ENCODE measurements at regions not wholly inside any gene's neighbourhood (a gene's known extent, or its start where the extent isn't known, plus 50 kb on each side); places are given as distances from the start of the nearest gene placed in this dataset.

DNA sequence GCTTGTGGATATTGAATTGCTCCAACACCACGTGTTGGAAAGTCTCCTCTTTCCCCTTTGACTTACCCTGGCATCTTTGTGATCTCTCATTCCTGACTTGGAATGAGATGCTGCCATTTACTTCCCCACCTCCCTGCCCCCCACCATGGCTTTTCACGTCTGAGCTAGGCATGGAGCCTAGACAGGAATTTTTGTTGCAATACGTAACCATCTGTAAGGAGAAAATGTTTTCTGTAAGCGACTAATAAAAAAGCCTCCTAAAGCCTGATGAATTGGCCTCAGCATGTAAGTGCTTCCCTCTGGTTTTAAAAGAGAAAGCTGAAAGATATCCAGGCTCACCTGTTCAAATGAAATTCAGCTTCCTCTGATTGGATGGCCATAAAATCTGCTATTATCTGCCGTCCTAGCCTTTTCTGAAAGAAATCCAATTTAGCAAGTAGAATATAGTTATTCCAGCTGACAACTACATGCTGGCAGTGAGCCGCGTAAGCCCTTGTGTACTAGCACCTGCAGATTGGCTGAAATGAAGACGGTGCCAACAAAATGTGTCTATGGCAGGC lies 200.1 kb downstream of the NSG2 start:
- intact Hi-C loops (cut with micrococcal nuclease) (no loop called here), dilution Hi-C loops (cut with MboI; ENCODE audit: extremely low pct_ligation_motif_present, low sequenced_read_pairs) (no loop called here)
- no peak for TF ChIP-seq GATA2 (IDR thresholded peaks at IDR 0.05; ENCODE audit: insufficient read depth, insufficient read length, low read depth, low read length)
- ChIA-PET POLR2A (no interaction called here), CTCF (no interaction called here)
- Histone ChIP-seq H3K4me2 (ENCODE audit: insufficient read depth, low read length) (no peak overlapping the region), H3K36me3 (ENCODE audit: control insufficient read depth in 2 of 2, extremely low read depth in 1 of 2, insufficient read depth in 2 of 2, low read length in 2 of 2) (no peaks in the 10 kb centered on the region), H2AFZ (ENCODE audit: low read depth, low read length) (no peak overlapping the region), H3K9me3 (replicated peaks; ENCODE audit: control insufficient read depth, insufficient read depth, low read length) (peaks cover 3% of the 10 kb centered on the region), H3K79me2 (ENCODE audit: control insufficient read depth, insufficient read depth, low read length) (no peaks in the 10 kb centered on the region), H4K20me1 (replicated peaks; ENCODE audit: control insufficient read depth, extremely low read depth, insufficient read depth, low read length) (no peaks in the 10 kb centered on the region), H3K4me3 (replicated peaks in 1 of 3; ENCODE audit: insufficient read depth in 1 of 3, low read depth in 1 of 3, low read length in 3 of 3) (no peak overlapping the region), H3K27me3 (ENCODE audit: control insufficient read depth in 2 of 2, insufficient read depth in 2 of 2, low read length in 2 of 2) (no peaks in the 10 kb centered on the region), H3K9me1 (replicated peaks; ENCODE audit: control insufficient read depth, extremely low read depth, insufficient read depth, low read length) (no peaks in the 10 kb centered on the region), H3K27ac (ENCODE audit: insufficient read depth, low read depth, low read length) (no peak overlapping the region), H3K4me1 (ENCODE audit: control insufficient read depth, extremely low read depth, insufficient read depth, low read length) (no peaks in the 10 kb centered on the region), H3K9ac (replicated peaks; ENCODE audit: extremely low read depth, insufficient read depth, low read length) (no peak overlapping the region)
- no TSS peak for BruUV-seq (replicated peaks)
- FAIRE-seq (no peak), DNase-seq (ENCODE audit: low read depth, low spot score) (no peak)

DNA sequence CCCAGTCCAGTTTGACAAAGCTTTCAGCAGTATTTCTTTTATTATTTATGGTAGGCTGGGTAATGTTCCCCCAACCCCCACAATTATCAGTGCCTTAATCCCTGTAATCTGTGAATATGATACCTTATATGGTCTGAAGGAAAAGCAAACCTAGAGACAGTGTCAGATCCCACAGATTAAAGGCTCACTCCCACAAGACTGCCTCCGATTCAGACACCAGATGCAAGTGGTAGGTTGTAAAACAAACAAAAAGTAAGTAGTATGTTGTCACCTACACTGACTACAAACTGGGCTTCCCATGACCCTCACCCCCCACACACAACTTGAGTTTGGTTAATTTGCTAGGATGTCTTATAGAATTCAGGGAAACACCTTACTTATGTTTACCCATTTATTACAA lies 201.2 kb downstream of the NSG2 start:
- intact Hi-C loops (cut with micrococcal nuclease): no loop called here
- Histone ChIP-seq H2AFZ (ENCODE audit: low read depth, low read length) (no peak overlapping the region), H3K27ac (ENCODE audit: insufficient read depth, low read depth, low read length) (no peak overlapping the region), H3K27me3 (ENCODE audit: control insufficient read depth in 2 of 2, insufficient read depth in 2 of 2, low read length in 2 of 2) (no peaks in the 10 kb centered on the region), H3K4me2 (ENCODE audit: insufficient read depth, low read length) (no peak overlapping the region), H3K36me3 (ENCODE audit: control insufficient read depth in 2 of 2, extremely low read depth in 1 of 2, insufficient read depth in 2 of 2, low read length in 2 of 2) (no peaks in the 10 kb centered on the region), H3K9me1 (replicated peaks; ENCODE audit: control insufficient read depth, extremely low read depth, insufficient read depth, low read length) (no peaks in the 10 kb centered on the region), H3K4me1 (ENCODE audit: control insufficient read depth, extremely low read depth, insufficient read depth, low read length) (no peaks in the 10 kb centered on the region), H3K4me3 (replicated peaks in 1 of 3; ENCODE audit: insufficient read depth in 1 of 3, low read depth in 1 of 3, low read length in 3 of 3) (no peak overlapping the region), H3K79me2 (ENCODE audit: control insufficient read depth, insufficient read depth, low read length) (no peaks in the 10 kb centered on the region), H3K9me3 (replicated peaks; ENCODE audit: control insufficient read depth, insufficient read depth, low read length) (peaks cover 3% of the 10 kb centered on the region), H4K20me1 (replicated peaks; ENCODE audit: control insufficient read depth, extremely low read depth, insufficient read depth, low read length) (no peaks in the 10 kb centered on the region), H3K9ac (replicated peaks; ENCODE audit: extremely low read depth, insufficient read depth, low read length) (no peak overlapping the region)
- DNase-seq (ENCODE audit: low read depth, low spot score) (no peak), FAIRE-seq (no peak)
- CTCF ChIA-PET: interaction anchor here (1.4 kb wide), 1 partner anchor 11 kb away, joined by 4 read pairs; no protein-coding TSS in a partner anchor
- POLR2A ChIA-PET: no interaction called here
- BruUV-seq (replicated peaks): no TSS peak
- TF ChIP-seq GATA2 (IDR thresholded peaks at IDR 0.05; ENCODE audit: insufficient read depth, insufficient read length, low read depth, low read length): no peak
- dilution Hi-C loops (cut with MboI; ENCODE audit: extremely low pct_ligation_motif_present, low sequenced_read_pairs): no loop called here
